OCI-LY7 (cell line): ENCODE measurements at regions not wholly inside any gene's neighbourhood (a gene's known extent, or its start where the extent isn't known, plus 50 kb on each side); places are given as distances from the start of the nearest gene placed in this dataset.

Source experiments
- BruUV-seq: library from RNA; stranded (reverse); fragments of 400-500 nt; replicated peaks from 2 replicates; lab custom pipeline; 2021; lab: Mats Ljungman, UMichigan
- CTCF ChIA-PET: fragments of 300-600 bp; sonication (Branson Sonifier 250); formaldehyde crosslinking; loops from one replicate; lab custom pipeline; 2022; ENCODE audit warnings: antibody characterized with exemption; ENCODE audit not compliant: unreplicated experiment; lab: Charles Lee
- POLR2A ChIA-PET: fragments of 300-600 bp; sonication (Branson Sonifier 250); formaldehyde crosslinking; loops from one replicate; lab custom pipeline; 2022; ENCODE audit warnings: antibody characterized with exemption; lab: Charles Lee
- DNase-seq: peaks from one replicate; pipeline ENCODE4 v3.0.0-alpha.2; 2015; ENCODE audit warnings: low spot score
- H2AFZ ChIP-seq: fragments of 200-600 bp; sonication (generic), shearing (Covaris generic); 2 replicates; pipeline ENCODE4 v1.6.1; 2014; ENCODE audit warnings: mild to moderate bottlenecking, antibody characterized with exemption, low read length, moderate library complexity
- H3K27ac ChIP-seq: fragments of 200-600 bp; sonication (generic); 2 replicates; pipeline ENCODE4 v1.5.1; 2014; ENCODE audit warnings: mixed run types, low read depth, mild to moderate bottlenecking, moderate library complexity, low read length, inconsistent platforms; ENCODE audit not compliant: poor library complexity, severe bottlenecking
- H3K36me3 ChIP-seq: fragments of 200-600 bp; sonication (generic); 2 replicates; pipeline ENCODE4 v1.6.1; 2014; ENCODE audit warnings: mild to moderate bottlenecking, antibody characterized with exemption, low read length, moderate library complexity, mixed read lengths; ENCODE audit not compliant: insufficient read depth
- H3K4me1 ChIP-seq: fragments of 200-600 bp; sonication (generic); 2 replicates; pipeline ENCODE4 v1.5.1; 2014; ENCODE audit warnings: mild to moderate bottlenecking, low read length; ENCODE audit not compliant: insufficient read depth, poor library complexity, severe bottlenecking
- H3K4me2 ChIP-seq: fragments of 200-600 bp; sonication (generic); 2 replicates; pipeline ENCODE4 v1.6.1; 2014; ENCODE audit warnings: mild to moderate bottlenecking, low read length
- H3K4me3 ChIP-seq: fragments of 200-600 bp; sonication (generic); 2 replicates; pipeline ENCODE4 v1.5.1; 2014; ENCODE audit warnings: mild to moderate bottlenecking, low read depth, low read length; ENCODE audit not compliant: poor library complexity, severe bottlenecking
- H3K79me2 ChIP-seq: fragments of 200-600 bp; sonication (generic); 2 replicates; pipeline ENCODE4 v1.6.1; 2016; ENCODE audit warnings: low read depth, mild to moderate bottlenecking, low read length, moderate library complexity, mixed read lengths; ENCODE audit not compliant: insufficient read depth
- H3K9me2 ChIP-seq: fragments of 200-600 bp; sonication (generic); 2 replicates; pipeline ENCODE4 v1.6.1; 2016; ENCODE audit warnings: mild to moderate bottlenecking, low read length, mixed read lengths; ENCODE audit not compliant: insufficient read depth
- H3K9me3 ChIP-seq: fragments of 200-600 bp; sonication (generic); 2 replicates; pipeline ENCODE4 v1.6.1; 2014; ENCODE audit warnings: mild to moderate bottlenecking, mixed run types, low read length, mixed read lengths
- H4K20me1 ChIP-seq: fragments of 200-600 bp; sonication (generic); 2 replicates; pipeline ENCODE4 v1.6.1; 2014; ENCODE audit warnings: mild to moderate bottlenecking, antibody characterized with exemption, low read length, moderate library complexity, mixed read lengths; ENCODE audit not compliant: insufficient read depth
- CTCF ChIP-seq: fragments of 200-600 bp; sonication (generic); conservative IDR thresholded peaks from 2 replicates; pipeline ENCODE4 v1.5.1; 2014; ENCODE audit warnings: mild to moderate bottlenecking, antibody characterized with exemption, low read length, moderate library complexity, mixed read lengths
- EZH2phosphoT487 ChIP-seq: fragments of 200-600 bp; sonication (generic); IDR thresholded peaks from 2 replicates; pipeline ENCODE4 v1.6.1; 2018; ENCODE audit warnings: low read depth, borderline replicate concordance, mild to moderate bottlenecking, mixed run types, antibody characterized with exemption, low read length, moderate library complexity, mixed read lengths
- intact Hi-C: fragments of 100-400 bp; cut with micrococcal nuclease; formaldehyde crosslinking; loops from one replicate; pipeline ENCODE4 v1.10.0; 2022; ENCODE audit not compliant: unreplicated experiment

- intact Hi-C loops: no loop called here
Measured at GRCh38 chr5:109516390-109516789, 106.6 kb upstream of the PJA2 start.

GRCh38 chr5:109511980-109512734 lies 102.4 kb upstream of the PJA2 start:
- Histone ChIP-seq H3K4me1 (no peaks in the 10 kb centered on the region), H2AFZ (peak overlapping the region; percentile 41; the same call in 1 of the 2 replicates), H3K4me3 (no peak overlapping the region), H3K36me3 (no peaks in the 10 kb centered on the region), H3K79me2 (no peaks in the 10 kb centered on the region), H3K9me2 (no peaks in the 10 kb centered on the region), H3K27ac (no peak overlapping the region), H3K9me3 (no peaks in the 10 kb centered on the region), H3K4me2 (0 out of 2 replicates have a peak overlapping the region, but pooled peaks have one; percentile 5), H4K20me1 (no peaks in the 10 kb centered on the region)
- TF ChIP-seq CTCF: no peak
- no peak for TF ChIP-seq EZH2phosphoT487
- DNase-seq: no peak
- CTCF ChIA-PET: no interaction called here
- intact Hi-C loops: no loop called here
- POLR2A ChIA-PET: no interaction called here
- no TSS peak for BruUV-seq

More at GRCh38 chr5:109516390-109516789, 106.6 kb upstream of the PJA2 start:
- Histone ChIP-seq H3K9me3 (no peaks in the 10 kb centered on the region), H2AFZ (no peak overlapping the region), H3K36me3 (no peaks in the 10 kb centered on the region), H4K20me1 (no peaks in the 10 kb centered on the region), H3K9me2 (no peaks in the 10 kb centered on the region), H3K4me1 (no peaks in the 10 kb centered on the region), H3K79me2 (no peaks in the 10 kb centered on the region), H3K4me2 (no peak overlapping the region), H3K27ac (no peak overlapping the region), H3K4me3 (no peak overlapping the region)
- BruUV-seq: no TSS peak
- TF ChIP-seq CTCF (no peak), EZH2phosphoT487 (no peak)
- ChIA-PET CTCF (no interaction called here), POLR2A (no interaction called here)
- no peak for DNase-seq

GRCh38 chr5:109506556-109506955 lies 96.8 kb upstream of the PJA2 start:
- no peaks in the 10 kb centered on the region for H3K4me1 ChIP-seq
- no TSS peak for BruUV-seq
- CTCF ChIA-PET: no interaction called here

More at GRCh38 chr5:109506556-109506955, 96.8 kb upstream of the PJA2 start:
- Histone ChIP-seq H3K9me2 (no peaks in the 10 kb centered on the region), H3K9me3 (no peaks in the 10 kb centered on the region), H3K4me2 (no peak overlapping the region), H3K79me2 (no peaks in the 10 kb centered on the region), H2AFZ (no peak overlapping the region), H4K20me1 (no peaks in the 10 kb centered on the region), H3K27ac (no peak overlapping the region), H3K36me3 (no peaks in the 10 kb centered on the region), H3K4me3 (no peak overlapping the region)
- no peak for TF ChIP-seq CTCF
- TF ChIP-seq EZH2phosphoT487: no peak
- DNase-seq: no peak
- intact Hi-C loops: no loop called here
- POLR2A ChIA-PET: no interaction called here
